HUES48 (cell line): ENCODE measurements at regions not wholly inside any gene's neighbourhood (a gene's known extent, or its start where the extent isn't known, plus 50 kb on each side); places are given as distances from the start of the nearest gene placed in this dataset.

Experiments
- H3K27ac ChIP-seq: one replicate; pipeline ENCODE4 v1.7.0; 2013; ENCODE audit warnings: low read depth, low read length, inconsistent platforms
- H3K27me3 ChIP-seq: 2 replicates; pipeline ENCODE4 v1.6.1; 2013; ENCODE audit warnings: mild to moderate bottlenecking, low read length; ENCODE audit not compliant: control insufficient read depth, insufficient read depth
- H3K36me3 ChIP-seq: 2 replicates; pipeline ENCODE4 v1.6.1; 2013; ENCODE audit warnings: low read length; ENCODE audit not compliant: control insufficient read depth, insufficient read depth
- H3K4me1 ChIP-seq: 2 replicates; pipeline ENCODE4 v1.6.1; 2013; ENCODE audit warnings: mild to moderate bottlenecking, low read length; ENCODE audit not compliant: control insufficient read depth, insufficient read depth
- H3K4me3 ChIP-seq: 2 replicates; pipeline ENCODE4 v1.5.1; 2013; ENCODE audit warnings: mild to moderate bottlenecking, low read depth, low read length
- H3K9ac ChIP-seq: 2 replicates; pipeline ENCODE4 v1.6.1; 2013; ENCODE audit warnings: mild to moderate bottlenecking, low read depth, low read length, moderate library complexity
- H3K9me3 ChIP-seq: 2 replicates; pipeline ENCODE4 v1.6.1; 2013; ENCODE audit warnings: low read length; ENCODE audit not compliant: control insufficient read depth, insufficient read depth

DNA sequence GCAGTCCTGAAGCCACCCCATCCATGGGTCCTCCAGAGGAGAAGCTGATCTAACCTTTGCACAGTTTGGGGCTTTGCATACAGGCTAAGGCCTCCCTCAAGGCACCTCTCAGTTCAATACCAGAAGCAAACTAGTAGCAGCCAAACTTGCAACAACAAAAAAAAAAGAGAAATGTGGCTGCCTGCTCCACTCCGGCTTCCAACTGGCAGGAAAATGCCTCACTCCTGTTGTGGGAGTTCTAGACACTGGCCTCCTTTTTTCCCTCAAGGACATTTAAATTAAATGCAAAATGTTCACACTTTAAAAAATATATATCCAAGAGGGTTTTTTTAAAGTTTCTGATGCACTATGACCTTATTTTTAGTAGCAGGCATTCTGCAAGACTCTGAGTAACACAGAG is 216.0 kb upstream of the TPM1 start:
- H3K4me1 ChIP-seq: no peaks in the 10 kb centered on the region
- no peaks in the 10 kb centered on the region for H3K36me3 ChIP-seq
- no peaks in the 10 kb centered on the region for H3K27me3 ChIP-seq
- H3K9me3 ChIP-seq: no peaks in the 10 kb centered on the region
- no peak overlapping the region for H3K27ac ChIP-seq
- H3K4me3 ChIP-seq: no peak overlapping the region
- H3K9ac ChIP-seq: no peak overlapping the region

DNA sequence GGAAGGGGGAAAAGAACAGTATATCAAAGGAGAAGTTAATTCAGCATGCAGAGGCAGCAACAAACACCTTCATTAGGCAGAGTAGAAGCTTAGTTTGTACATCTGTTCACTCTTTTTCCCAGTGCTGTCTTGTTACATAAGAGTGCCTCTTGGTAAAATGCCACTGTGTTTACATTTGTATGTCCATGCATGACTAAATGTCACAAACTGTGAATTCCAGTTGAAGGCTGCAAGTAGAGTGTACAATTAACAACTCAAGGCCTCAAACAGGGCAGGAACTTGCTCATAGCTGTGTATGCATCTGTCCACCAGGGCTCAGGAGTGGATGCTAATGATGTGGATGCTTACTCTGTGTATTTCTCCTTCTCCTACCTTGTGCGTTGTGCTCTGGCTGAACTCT is 214.2 kb upstream of the TPM1 start:
- no peak overlapping the region for H3K27ac ChIP-seq
- H3K9me3 ChIP-seq: no peaks in the 10 kb centered on the region
- H3K36me3 ChIP-seq: no peaks in the 10 kb centered on the region
- H3K4me1 ChIP-seq: no peaks in the 10 kb centered on the region
- H3K4me3 ChIP-seq: no peak overlapping the region
- H3K9ac ChIP-seq: no peak overlapping the region
- no peaks in the 10 kb centered on the region for H3K27me3 ChIP-seq

DNA sequence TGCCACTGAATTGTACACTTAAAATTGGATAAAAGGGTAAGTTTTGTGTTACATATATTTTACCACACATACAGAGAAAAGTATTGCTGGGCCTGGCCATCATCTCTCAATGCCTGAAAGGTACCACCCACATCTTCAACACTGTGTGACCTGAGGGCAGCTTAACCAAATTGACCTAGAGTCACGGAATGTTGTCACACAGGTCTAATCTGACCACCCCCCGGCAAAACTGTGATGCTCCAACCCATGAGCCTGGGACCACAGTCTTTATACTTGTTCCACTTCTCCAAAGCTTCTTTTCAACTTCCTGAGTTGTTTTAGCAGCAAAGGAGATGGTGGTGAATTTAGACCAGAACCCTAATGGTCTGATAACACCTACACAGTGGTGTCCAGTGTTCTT is 210.3 kb upstream of the TPM1 start:
- Histone ChIP-seq H3K9ac (no peak overlapping the region), H3K9me3 (no peaks in the 10 kb centered on the region), H3K27me3 (no peaks in the 10 kb centered on the region), H3K27ac (no peak overlapping the region), H3K4me1 (no peaks in the 10 kb centered on the region), H3K4me3 (no peak overlapping the region), H3K36me3 (0 out of 2 replicates have a peak, but pooled peaks cover 3% of the 10 kb centered on the region)

DNA sequence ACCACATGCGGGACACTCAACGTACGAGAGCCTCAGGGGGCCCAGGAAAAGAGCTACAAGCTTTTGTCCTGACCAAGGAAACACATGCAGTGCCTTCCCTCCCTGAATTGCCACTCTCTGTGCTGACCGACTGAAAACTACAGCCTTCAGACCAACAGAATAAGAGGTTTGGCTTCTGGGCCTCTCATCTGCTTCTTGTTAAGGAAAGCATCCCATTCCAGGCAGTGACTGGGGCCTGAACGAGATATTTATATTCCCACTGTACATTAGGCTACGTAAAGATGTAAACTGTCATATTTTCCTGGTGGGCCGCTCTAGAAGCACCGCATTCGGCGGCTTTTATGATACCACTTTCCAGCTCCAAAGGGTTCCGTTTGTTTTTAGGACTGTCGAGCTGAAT is 208.9 kb upstream of the TPM1 start:
- Histone ChIP-seq H3K9ac (no peak overlapping the region), H3K36me3 (0 out of 2 replicates have a peak, but pooled peaks cover 3% of the 10 kb centered on the region), H3K4me3 (no peak overlapping the region), H3K4me1 (no peaks in the 10 kb centered on the region), H3K27ac (no peak overlapping the region), H3K27me3 (no peaks in the 10 kb centered on the region), H3K9me3 (no peaks in the 10 kb centered on the region)

DNA sequence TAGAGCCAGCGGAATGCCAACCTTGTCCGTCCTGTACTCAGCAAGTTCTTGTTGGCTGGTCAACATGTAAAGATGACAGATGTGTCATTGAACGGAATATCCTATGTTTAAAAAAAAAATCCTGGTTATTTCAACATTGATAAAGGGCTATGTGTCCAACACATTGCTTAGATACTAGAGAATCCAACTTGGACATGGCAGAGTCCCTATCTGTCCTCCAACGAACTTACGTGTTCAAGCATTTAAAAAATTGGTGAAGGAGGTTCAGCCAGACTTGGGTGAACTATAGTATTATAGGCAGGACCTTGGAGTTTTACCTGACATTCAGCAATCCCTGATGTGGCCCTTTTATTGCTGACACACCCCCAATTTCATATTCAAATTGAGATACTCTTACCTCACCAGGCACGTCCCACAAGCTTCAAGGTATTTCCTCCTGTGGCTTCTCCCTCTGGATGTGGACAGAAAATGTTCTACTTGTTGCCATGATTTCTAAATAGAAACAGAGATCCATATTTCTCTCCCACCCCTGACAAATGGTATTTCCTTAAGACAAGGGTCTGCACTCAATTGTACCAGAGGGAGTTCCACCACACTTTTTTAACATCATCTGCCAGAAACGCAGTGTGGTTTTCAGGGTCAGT is 207.7 kb upstream of the TPM1 start:
- Histone ChIP-seq H3K27me3 (no peaks in the 10 kb centered on the region), H3K9me3 (no peaks in the 10 kb centered on the region), H3K9ac (no peak overlapping the region), H3K4me3 (no peak overlapping the region), H3K4me1 (no peaks in the 10 kb centered on the region), H3K36me3 (peaks cover 8% of the 10 kb centered on the region; the same call in 1 of the 2 replicates), H3K27ac (no peak overlapping the region)

DNA sequence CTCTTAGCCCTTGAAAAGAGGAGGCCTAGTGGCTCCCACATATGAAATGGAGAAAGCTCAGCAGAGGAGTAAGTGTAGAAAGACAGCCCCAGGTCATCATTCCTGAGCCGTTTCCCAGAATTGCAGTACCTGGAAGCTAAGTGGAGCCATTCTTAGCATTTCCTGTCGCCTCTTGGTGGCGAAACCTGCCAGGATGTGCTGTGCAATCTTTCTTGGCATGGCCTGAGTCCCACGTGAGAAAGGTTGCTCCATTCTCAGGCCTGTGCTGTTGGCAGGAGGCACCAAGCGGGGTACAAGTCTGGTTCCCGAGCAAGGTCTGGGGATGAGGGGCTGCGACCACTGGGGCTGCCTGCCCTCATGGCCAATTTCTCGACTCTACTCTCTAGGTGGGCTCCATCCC is 207.2 kb upstream of the TPM1 start:
- H3K27ac ChIP-seq: no peak overlapping the region
- H3K9ac ChIP-seq: no peak overlapping the region
- peaks cover 9% of the 10 kb centered on the region; the same call in 1 of the 2 replicates for H3K36me3 ChIP-seq
- no peaks in the 10 kb centered on the region for H3K27me3 ChIP-seq
- H3K4me3 ChIP-seq: no peak overlapping the region
- H3K4me1 ChIP-seq: no peaks in the 10 kb centered on the region
- no peaks in the 10 kb centered on the region for H3K9me3 ChIP-seq

DNA sequence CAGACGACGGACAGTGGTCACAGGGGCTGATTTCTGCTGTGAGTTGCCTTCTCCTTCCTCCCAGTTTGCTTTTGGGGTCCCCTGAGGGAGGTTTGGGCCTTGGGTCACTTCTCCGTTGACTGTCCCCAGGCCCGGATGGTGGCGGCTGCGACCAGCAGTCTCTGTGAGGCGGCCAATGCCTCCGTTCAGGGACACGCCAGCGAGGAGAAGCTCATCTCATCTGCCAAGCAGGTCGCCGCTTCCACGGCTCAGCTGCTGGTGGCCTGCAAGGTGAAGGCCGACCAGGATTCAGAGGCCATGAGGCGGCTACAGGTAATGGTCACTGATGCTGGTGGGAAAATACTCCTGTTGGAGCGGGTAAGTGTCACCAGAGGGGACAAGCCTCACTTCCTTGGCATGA is 206.8 kb upstream of the TPM1 start:
- Histone ChIP-seq H3K9ac (no peak overlapping the region), H3K27me3 (no peaks in the 10 kb centered on the region), H3K4me3 (no peak overlapping the region), H3K4me1 (no peaks in the 10 kb centered on the region), H3K36me3 (peaks cover 12% of the 10 kb centered on the region; the same call in 1 of the 2 replicates), H3K27ac (no peak overlapping the region), H3K9me3 (no peaks in the 10 kb centered on the region)

DNA sequence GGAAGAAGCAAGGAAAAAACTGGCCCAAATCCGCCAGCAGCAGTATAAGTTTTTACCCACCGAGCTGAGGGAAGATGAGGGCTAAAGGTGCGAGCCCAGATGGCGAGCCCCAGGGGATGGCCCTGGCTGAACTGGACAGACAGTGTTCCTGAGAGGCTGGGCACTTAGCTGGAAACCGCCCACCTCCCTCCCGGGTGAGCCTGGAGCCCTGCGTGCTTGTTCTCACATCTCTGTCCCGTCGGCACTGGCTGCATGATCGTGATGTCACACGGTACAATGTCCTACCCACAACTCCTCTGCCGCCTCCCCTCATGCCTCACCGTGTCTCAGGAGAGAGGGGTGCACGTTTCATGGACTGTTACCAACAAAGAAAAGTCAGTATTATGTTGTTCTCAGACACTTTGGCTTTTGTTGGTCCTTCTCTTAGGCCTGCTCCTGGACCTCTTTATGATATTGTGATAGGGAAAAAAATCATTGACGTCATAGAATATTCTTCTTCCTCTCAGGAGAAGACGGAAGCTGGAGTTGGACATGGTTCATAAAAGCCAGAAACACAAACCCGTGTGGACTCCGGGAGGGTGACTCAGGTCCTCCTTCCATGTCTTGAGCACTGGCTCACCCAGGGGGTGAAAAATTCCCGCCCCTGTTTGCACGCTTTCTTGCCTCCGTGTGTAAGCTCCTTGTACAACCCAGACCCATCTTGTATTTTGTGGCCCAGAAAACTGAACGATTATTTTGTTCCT is 201.8 kb upstream of the TPM1 start:
- peaks cover 13% of the 10 kb centered on the region; the same call in 1 of the 2 replicates for H3K36me3 ChIP-seq
- H3K4me3 ChIP-seq: no peak overlapping the region

DNA sequence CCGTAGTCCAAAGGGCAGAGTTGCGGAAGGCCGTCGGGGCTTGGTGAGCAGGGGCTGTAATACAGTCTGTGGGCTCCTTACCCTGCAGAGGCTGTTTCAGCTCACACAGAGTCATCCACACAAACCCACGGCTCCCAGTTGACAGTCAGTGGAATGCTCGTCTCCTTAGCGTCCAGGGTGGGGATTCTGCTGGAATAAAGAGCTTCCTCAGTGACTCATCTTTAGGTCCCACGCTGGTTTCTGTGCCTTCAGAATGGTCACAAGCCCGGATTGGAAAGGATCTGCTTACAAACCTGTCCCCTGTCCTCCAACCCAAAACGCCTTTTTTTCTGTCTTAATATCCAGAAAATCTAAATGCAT is 201.3 kb upstream of the TPM1 start:
- Histone ChIP-seq H3K4me1 (peaks cover 13% of the 10 kb centered on the region), H3K9me3 (no peaks in the 10 kb centered on the region), H3K36me3 (peaks cover 10% of the 10 kb centered on the region; the same call in 1 of the 2 replicates), H3K4me3 (no peak overlapping the region), H3K27me3 (no peaks in the 10 kb centered on the region), H3K27ac (no peak overlapping the region), H3K9ac (no peak overlapping the region)

More for the DNA sequence above, 201.8 kb upstream of the TPM1 start:
- Histone ChIP-seq H3K27ac (no peak overlapping the region), H3K9me3 (no peaks in the 10 kb centered on the region), H3K27me3 (no peaks in the 10 kb centered on the region), H3K9ac (no peak overlapping the region), H3K4me1 (peaks cover 10% of the 10 kb centered on the region)

DNA sequence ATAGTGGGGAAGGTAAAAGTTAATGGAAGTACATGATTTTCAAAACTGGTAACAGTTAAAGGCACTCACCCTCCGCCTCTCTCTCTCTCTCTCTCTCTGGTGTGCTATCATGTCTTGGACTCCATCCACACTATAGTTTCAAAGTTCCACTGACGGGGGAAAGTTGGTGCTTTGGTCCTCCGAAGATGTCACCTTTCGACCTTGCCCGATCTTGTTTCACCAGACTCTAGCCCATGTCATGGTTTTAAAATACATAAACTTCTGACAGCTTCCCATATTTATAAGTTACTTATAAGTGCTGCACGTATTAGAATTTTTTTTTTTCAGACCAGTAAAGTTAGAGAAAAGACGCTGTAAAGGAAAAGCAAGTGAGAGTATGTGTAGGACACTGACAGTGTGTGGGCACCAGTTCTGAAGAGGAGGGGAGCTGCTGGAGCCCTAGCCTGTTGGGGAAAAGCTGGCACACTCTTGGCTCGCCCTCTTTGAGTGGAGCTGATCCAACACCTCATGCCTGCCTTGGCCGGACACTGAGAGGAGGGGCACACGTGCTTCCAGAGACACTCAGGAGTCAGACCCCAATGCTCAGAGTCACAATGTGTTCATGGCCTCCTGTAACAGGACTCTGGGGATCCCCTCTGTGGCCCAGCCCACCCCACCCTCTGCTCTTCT is 200.5 kb upstream of the TPM1 start:
- no peaks in the 10 kb centered on the region for H3K9me3 ChIP-seq
- H3K9ac ChIP-seq: no peak overlapping the region
- H3K4me3 ChIP-seq: no peak overlapping the region
- peaks cover 10% of the 10 kb centered on the region; the same call in 1 of the 2 replicates for H3K36me3 ChIP-seq
- no peak overlapping the region for H3K27ac ChIP-seq
- H3K4me1 ChIP-seq: peaks cover 13% of the 10 kb centered on the region
- no peaks in the 10 kb centered on the region for H3K27me3 ChIP-seq

DNA sequence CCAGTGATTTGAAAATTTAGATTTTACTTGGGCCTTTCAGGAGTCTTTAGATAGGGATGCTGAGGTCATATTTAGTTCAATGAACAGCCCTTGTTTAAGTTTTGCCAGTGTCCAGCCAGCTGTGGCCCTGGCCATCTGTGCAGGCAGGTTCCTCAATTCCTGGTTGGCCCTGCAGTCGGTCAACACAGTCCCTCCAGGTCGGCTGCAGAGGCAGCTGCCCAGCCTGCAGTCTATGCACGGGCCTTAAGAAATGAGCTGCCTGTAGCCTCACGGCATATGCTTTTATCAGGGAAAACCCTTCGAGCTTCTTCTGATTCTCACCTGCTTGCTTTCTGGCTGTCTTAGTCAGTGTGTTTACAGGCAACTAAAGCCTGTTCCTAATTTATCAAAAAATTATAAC is 199.2 kb upstream of the TPM1 start:
- Histone ChIP-seq H3K4me1 (peaks cover 14% of the 10 kb centered on the region), H3K27ac (no peak overlapping the region), H3K27me3 (no peaks in the 10 kb centered on the region), H3K9ac (no peak overlapping the region), H3K4me3 (no peak overlapping the region), H3K36me3 (peaks cover 10% of the 10 kb centered on the region; the same call in 1 of the 2 replicates), H3K9me3 (no peaks in the 10 kb centered on the region)
